Upper lobe of right lung (tissue), 1 donor: ENCODE measurements at regions not wholly inside any gene's neighbourhood (a gene's known extent, or its start where the extent isn't known, plus 50 kb on each side); places are given as distances from the start of the nearest gene placed in this dataset.

Experiments
- ATAC-seq: fragments of 200-7000 bp; cut with Tn5 transposase; one replicate; pipeline ENCODE4 v1.9.1; 2020; ENCODE audit warnings: mild to moderate bottlenecking, moderate library complexity
- DNase-seq: peaks from one replicate; pipeline ENCODE4 v3.0.0-alpha.2; 2020
- H3K27ac ChIP-seq: fragments of 200-600 bp; one replicate; pipeline ENCODE4 v1.8.0; 2022
- H3K27me3 ChIP-seq: fragments of 200-600 bp; one replicate; pipeline ENCODE4 v1.8.0; 2022; ENCODE audit warnings: mild to moderate bottlenecking
- H3K36me3 ChIP-seq: fragments of 200-600 bp; one replicate; pipeline ENCODE4 v1.8.0; 2022
- H3K4me1 ChIP-seq: fragments of 200-600 bp; one replicate; pipeline ENCODE4 v1.8.0; 2022
- H3K4me3 ChIP-seq: fragments of 200-600 bp; one replicate; pipeline ENCODE4 v1.8.0; 2022; ENCODE audit warnings: mild to moderate bottlenecking
- H3K9me3 ChIP-seq: fragments of 200-600 bp; one replicate; pipeline ENCODE4 v1.8.0; 2022
- CTCF ChIP-seq: fragments of 200-600 bp; IDR thresholded peaks from one replicate; pipeline ENCODE4 v1.8.0; 2022; ENCODE audit warnings: antibody characterized with exemption
- intact Hi-C: fragments of 100-400 bp; cut with DNase I; formaldehyde crosslinking; loops from one replicate; pipeline ENCODE4 v1.11.0; 2022
- donor health status: DM: no; HTN: yes; CAD: no; lungs with severe emphysema.

- TF ChIP-seq CTCF: no peak
- Histone ChIP-seq H3K36me3 (no peaks in the 10 kb centered on the region), H3K4me3 (no peak overlapping the region), H3K27ac (no peak overlapping the region), H3K9me3 (no peaks in the 10 kb centered on the region), H3K27me3 (no peaks in the 10 kb centered on the region), H3K4me1 (no peaks in the 10 kb centered on the region)
- DNase-seq: no peak
- intact Hi-C loops: no loop called here
- no peak for ATAC-seq
These were observed 216.5 kb upstream of the PITRM1 start for GRCh38 chr10:3389130-3389529.

DNA sequence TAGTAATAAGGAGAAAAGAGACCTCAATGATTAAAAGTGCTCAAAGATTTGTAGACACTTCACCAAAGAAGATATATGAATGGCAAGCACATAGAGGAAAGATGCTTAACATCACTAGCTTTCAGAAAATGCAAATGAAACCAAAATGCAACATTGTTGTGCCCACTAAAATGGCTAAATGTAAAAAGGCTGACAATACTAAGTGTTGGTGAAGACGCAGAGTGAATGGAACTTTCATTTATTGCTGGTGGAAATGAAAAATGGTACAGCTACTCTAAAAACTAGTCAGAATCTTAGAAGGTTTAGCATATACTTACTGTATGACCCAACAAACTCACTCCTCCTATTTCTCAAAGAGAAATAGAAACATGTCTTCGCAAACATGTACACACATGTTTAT, 212.9 kb upstream of the PITRM1 start:
- Histone ChIP-seq H3K4me3 (no peak overlapping the region), H3K9me3 (no peaks in the 10 kb centered on the region), H3K36me3 (no peaks in the 10 kb centered on the region), H3K4me1 (no peaks in the 10 kb centered on the region), H3K27me3 (no peaks in the 10 kb centered on the region), H3K27ac (no peak overlapping the region)
- no peak for DNase-seq
- intact Hi-C loops: no loop called here
- ATAC-seq: no peak
- TF ChIP-seq CTCF: no peak

GRCh38 chr10:3382092-3382491, 209.5 kb upstream of the PITRM1 start:
- Histone ChIP-seq H3K4me1 (no peaks in the 10 kb centered on the region), H3K4me3 (no peak overlapping the region), H3K27me3 (no peaks in the 10 kb centered on the region), H3K36me3 (no peaks in the 10 kb centered on the region), H3K27ac (no peak overlapping the region), H3K9me3 (no peaks in the 10 kb centered on the region)
- no peak for TF ChIP-seq CTCF
- intact Hi-C loops: no loop called here
- ATAC-seq: no peak
- no peak for DNase-seq

- no peaks in the 10 kb centered on the region for H3K36me3 ChIP-seq
- no peak overlapping the region for H3K4me3 ChIP-seq
- H3K27ac ChIP-seq: no peak overlapping the region
- DNase-seq: no peak
- H3K27me3 ChIP-seq: no peaks in the 10 kb centered on the region
- no peak for ATAC-seq
- no peaks in the 10 kb centered on the region for H3K9me3 ChIP-seq
- no peaks in the 10 kb centered on the region for H3K4me1 ChIP-seq
- TF ChIP-seq CTCF: no peak
- intact Hi-C loops: no loop called here
These were observed 207.9 kb upstream of the PITRM1 start for GRCh38 chr10:3380406-3381050.

GRCh38 chr10:3376631-3377030, 204.0 kb upstream of the PITRM1 start:
- no peak overlapping the region for H3K4me3 ChIP-seq
- H3K27ac ChIP-seq: no peak overlapping the region
- DNase-seq (no peak), ATAC-seq (no peak)
- no peaks in the 10 kb centered on the region for H3K4me1 ChIP-seq
- no peaks in the 10 kb centered on the region for H3K36me3 ChIP-seq
- intact Hi-C loops: no loop called here
- no peaks in the 10 kb centered on the region for H3K9me3 ChIP-seq
- TF ChIP-seq CTCF: no peak
- H3K27me3 ChIP-seq: no peaks in the 10 kb centered on the region

DNA sequence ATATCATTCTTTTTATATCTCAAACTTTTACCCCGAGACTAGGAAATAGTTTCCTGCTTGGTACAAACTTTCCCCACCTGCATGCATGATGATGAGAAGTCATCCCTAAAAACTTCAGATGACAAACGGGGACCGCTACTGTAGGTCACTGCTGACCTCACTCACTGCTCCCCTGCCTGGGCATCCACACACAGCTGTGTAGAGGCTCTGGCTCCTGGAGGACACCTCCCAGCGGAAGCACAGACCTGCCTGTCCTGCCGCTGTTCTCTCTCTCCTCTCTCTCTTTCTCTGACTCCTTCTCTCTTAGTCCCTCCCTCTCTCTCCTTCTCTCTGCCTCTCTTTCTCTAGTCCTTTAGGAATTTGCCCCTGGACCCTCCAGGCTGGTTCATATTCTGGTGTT, 202.9 kb upstream of the PITRM1 start:
- H3K36me3 ChIP-seq: no peaks in the 10 kb centered on the region
- TF ChIP-seq CTCF: no peak
- DNase-seq (no peak), ATAC-seq (no peak)
- no peak overlapping the region for H3K4me3 ChIP-seq
- H3K27ac ChIP-seq: no peak overlapping the region
- no peaks in the 10 kb centered on the region for H3K9me3 ChIP-seq
- H3K27me3 ChIP-seq: no peaks in the 10 kb centered on the region
- no peaks in the 10 kb centered on the region for H3K4me1 ChIP-seq
- intact Hi-C loops: no loop called here
